ENCODE measurements at regions not wholly inside any gene's neighbourhood (a gene's known extent, or its start where the extent isn't known, plus 50 kb on each side); places are given as distances from the start of the nearest gene placed in this dataset.

- TF ChIP-seq CTCF (IDR thresholded peaks at IDR 0.05; ENCODE audit: borderline replicate concordance, insufficient read depth, low read depth, low read length) = no peak
- no peak overlapping the region for H3K4me3 ChIP-seq (ENCODE audit: low read depth, low read length)
These were observed 377.7 kb downstream of the SLC16A7 start for GRCh38 chr12:59973515-59973914.

DNA sequence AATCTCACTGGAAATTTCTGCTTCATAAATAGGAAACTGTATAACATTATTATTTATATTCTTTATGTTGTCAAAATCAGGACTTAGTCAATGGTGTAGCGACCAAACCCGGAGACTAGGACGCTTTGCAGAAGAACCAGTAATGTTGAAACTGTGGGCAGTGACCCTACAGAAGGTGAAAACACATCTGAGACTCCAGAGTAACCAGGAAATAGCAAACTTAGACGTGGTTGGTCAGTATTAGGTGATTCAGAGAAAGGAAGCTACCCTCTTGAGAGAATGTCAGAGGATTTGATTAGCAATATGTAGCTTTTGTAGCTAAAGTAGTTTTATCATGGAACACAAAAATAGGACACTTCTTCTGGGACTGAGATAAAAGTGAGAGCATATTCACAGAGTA, 381.9 kb downstream of the SLC16A7 start:
- H3K4me3 ChIP-seq (ENCODE audit: low read depth, low read length) = no peak overlapping the region
- TF ChIP-seq CTCF (IDR thresholded peaks at IDR 0.05; ENCODE audit: borderline replicate concordance, insufficient read depth, low read depth, low read length) = no peak

GRCh38 chr12:59980476-59980875, 384.6 kb downstream of the SLC16A7 start:
- TF ChIP-seq CTCF (IDR thresholded peaks at IDR 0.05; ENCODE audit: borderline replicate concordance, insufficient read depth, low read depth, low read length) = no peak
- no peak overlapping the region for H3K4me3 ChIP-seq (ENCODE audit: low read depth, low read length)

GRCh38 chr12:59999291-59999690, 403.5 kb downstream of the SLC16A7 start:
- no peak for TF ChIP-seq CTCF (IDR thresholded peaks at IDR 0.05; ENCODE audit: borderline replicate concordance, insufficient read depth, low read depth, low read length)
- no peak overlapping the region for H3K4me3 ChIP-seq (ENCODE audit: low read depth, low read length)

DNA sequence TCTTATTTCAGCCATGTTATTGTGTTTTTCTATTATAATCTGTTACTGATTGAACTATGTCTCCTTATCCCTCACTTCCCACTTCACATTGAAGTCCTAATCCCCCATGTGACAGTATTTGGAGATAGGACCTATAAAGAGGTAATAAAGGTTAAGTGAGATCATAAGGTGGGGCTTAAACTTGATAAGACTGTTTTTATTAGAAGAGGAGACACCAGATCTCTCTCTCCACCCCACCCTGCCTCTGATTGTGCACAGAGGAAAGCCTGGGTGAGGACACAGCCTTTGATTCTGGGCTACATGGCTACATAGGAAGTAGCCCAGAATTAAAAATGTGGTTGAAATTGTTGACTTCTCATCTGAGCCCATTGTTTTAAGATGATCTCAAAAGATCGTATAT, 414.7 kb downstream of the SLC16A7 start:
- TF ChIP-seq CTCF (IDR thresholded peaks at IDR 0.05; ENCODE audit: borderline replicate concordance, insufficient read depth, low read depth, low read length) = no peak
- H3K4me3 ChIP-seq (ENCODE audit: low read depth, low read length) = no peak overlapping the region

- no peak overlapping the region for H3K4me3 ChIP-seq (ENCODE audit: low read depth, low read length)
- TF ChIP-seq CTCF (IDR thresholded peaks at IDR 0.05; ENCODE audit: borderline replicate concordance, insufficient read depth, low read depth, low read length) = no peak
These were observed 416.8 kb downstream of the SLC16A7 start for GRCh38 chr12:60012659-60013058.

DNA sequence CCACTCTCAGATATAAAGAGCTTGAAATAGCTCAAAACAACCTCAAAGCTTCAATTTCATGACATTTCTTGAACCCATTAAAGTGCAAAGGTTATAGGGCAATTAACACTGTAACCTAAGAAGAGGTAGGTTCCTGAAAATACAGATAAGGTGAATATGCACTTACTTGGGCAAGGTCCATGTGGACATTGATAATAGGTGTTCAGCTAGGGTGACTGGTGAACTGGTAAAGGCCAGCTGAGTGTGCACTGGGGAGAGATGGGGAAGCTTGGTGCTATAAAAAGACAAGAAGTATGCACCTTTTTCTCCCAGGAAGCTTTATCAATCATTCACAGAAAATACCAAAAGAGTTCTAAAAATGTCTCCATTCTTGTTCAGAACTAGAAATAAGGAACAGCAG, 418.6 kb downstream of the SLC16A7 start:
- no peak overlapping the region for H3K4me3 ChIP-seq (ENCODE audit: low read depth, low read length)
- TF ChIP-seq CTCF (IDR thresholded peaks at IDR 0.05; ENCODE audit: borderline replicate concordance, insufficient read depth, low read depth, low read length) = no peak

All from GM12875 (cell line).